ENCODE measurements at regions not wholly inside any gene's neighbourhood (a gene's known extent, or its start where the extent isn't known, plus 50 kb on each side); places are given as distances from the start of the nearest gene placed in this dataset.

- H3K27me3 ChIP-seq (ENCODE audit: control insufficient read depth in 2 of 2, insufficient read depth in 1 of 2, low read length in 1 of 2) = no peaks in the 10 kb centered on the region
- no peaks in the 10 kb centered on the region for H3K9me3 ChIP-seq (ENCODE audit: control insufficient read depth in 2 of 2, insufficient read depth in 1 of 2, low read length in 1 of 2)
- H3K4me3 ChIP-seq (ENCODE audit: low read length in 2 of 2) = no peak overlapping the region
- 66% methylated on average over 4 of the region's 4 CpGs for WGBS
- H3K4me1 ChIP-seq (ENCODE audit: control insufficient read depth in 2 of 2, insufficient read depth in 2 of 2, low read length in 2 of 2) = no peaks in the 10 kb centered on the region
- H3K27ac ChIP-seq (ENCODE audit: low read depth in 1 of 2, low read length in 1 of 2) = no peak overlapping the region
- no peaks in the 10 kb centered on the region for H3K36me3 ChIP-seq (ENCODE audit: control insufficient read depth in 2 of 2, insufficient read depth in 2 of 2, low read length in 1 of 2)
- DNase-seq (ENCODE audit: low read depth in 6 of 9, low spot score in 9 of 9) = no peak
Measured at GRCh38 chr7:41007351-41007751, 695.5 kb downstream of the INHBA start.

GRCh38 chr7:41006306-41006995 lies 696.4 kb downstream of the INHBA start:
- H3K9me3 ChIP-seq (ENCODE audit: control insufficient read depth in 2 of 2, insufficient read depth in 1 of 2, low read length in 1 of 2) = no peaks in the 10 kb centered on the region
- no peaks in the 10 kb centered on the region for H3K27me3 ChIP-seq (ENCODE audit: control insufficient read depth in 2 of 2, insufficient read depth in 1 of 2, low read length in 1 of 2)
- no peaks in the 10 kb centered on the region for H3K4me1 ChIP-seq (ENCODE audit: control insufficient read depth in 2 of 2, insufficient read depth in 2 of 2, low read length in 2 of 2)
- no peaks in the 10 kb centered on the region for H3K36me3 ChIP-seq (ENCODE audit: control insufficient read depth in 2 of 2, insufficient read depth in 2 of 2, low read length in 1 of 2)
- no peak overlapping the region for H3K4me3 ChIP-seq (ENCODE audit: low read length in 2 of 2)
- H3K27ac ChIP-seq (ENCODE audit: low read depth in 1 of 2, low read length in 1 of 2) = no peak overlapping the region
- DNase-seq (ENCODE audit: low read depth in 6 of 9, low spot score in 9 of 9) = no peak
- WGBS = 94% methylated on average over 2 of the region's 2 CpGs

- Histone ChIP-seq H3K4me1 (ENCODE audit: control insufficient read depth in 2 of 2, insufficient read depth in 2 of 2, low read length in 2 of 2) (no peaks in the 10 kb centered on the region), H3K36me3 (ENCODE audit: control insufficient read depth in 2 of 2, insufficient read depth in 2 of 2, low read length in 1 of 2) (no peaks in the 10 kb centered on the region), H3K9me3 (ENCODE audit: control insufficient read depth in 2 of 2, insufficient read depth in 1 of 2, low read length in 1 of 2) (no peaks in the 10 kb centered on the region), H3K4me3 (ENCODE audit: low read length in 2 of 2) (no peak overlapping the region), H3K27ac (ENCODE audit: low read depth in 1 of 2, low read length in 1 of 2) (no peak overlapping the region), H3K27me3 (ENCODE audit: control insufficient read depth in 2 of 2, insufficient read depth in 1 of 2, low read length in 1 of 2) (no peaks in the 10 kb centered on the region)
- 96% methylated on average over 2 of the region's 2 CpGs for WGBS
- no peak for DNase-seq (ENCODE audit: low read depth in 6 of 9, low spot score in 9 of 9)
Measured at GRCh38 chr7:41005374-41005901, 697.5 kb downstream of the INHBA start.

- WGBS = 95% methylated on average over 3 of the region's 3 CpGs
- H3K27ac ChIP-seq (ENCODE audit: low read depth in 1 of 2, low read length in 1 of 2) = no peak overlapping the region
- no peaks in the 10 kb centered on the region for H3K27me3 ChIP-seq (ENCODE audit: control insufficient read depth in 2 of 2, insufficient read depth in 1 of 2, low read length in 1 of 2)
- H3K9me3 ChIP-seq (ENCODE audit: control insufficient read depth in 2 of 2, insufficient read depth in 1 of 2, low read length in 1 of 2) = no peaks in the 10 kb centered on the region
- H3K4me1 ChIP-seq (ENCODE audit: control insufficient read depth in 2 of 2, insufficient read depth in 2 of 2, low read length in 2 of 2) = no peaks in the 10 kb centered on the region
- no peak for DNase-seq (ENCODE audit: low read depth in 6 of 9, low spot score in 9 of 9)
- H3K4me3 ChIP-seq (ENCODE audit: low read length in 2 of 2) = no peak overlapping the region
- H3K36me3 ChIP-seq (ENCODE audit: control insufficient read depth in 2 of 2, insufficient read depth in 2 of 2, low read length in 1 of 2) = no peaks in the 10 kb centered on the region
Measured at GRCh38 chr7:41003977-41004376, 698.9 kb downstream of the INHBA start.

- Histone ChIP-seq H3K36me3 (ENCODE audit: control insufficient read depth in 2 of 2, insufficient read depth in 2 of 2, low read length in 1 of 2) (no peaks in the 10 kb centered on the region), H3K27ac (ENCODE audit: low read depth in 1 of 2, low read length in 1 of 2) (no peak overlapping the region), H3K4me1 (ENCODE audit: control insufficient read depth in 2 of 2, insufficient read depth in 2 of 2, low read length in 2 of 2) (no peaks in the 10 kb centered on the region), H3K9me3 (ENCODE audit: control insufficient read depth in 2 of 2, insufficient read depth in 1 of 2, low read length in 1 of 2) (no peaks in the 10 kb centered on the region), H3K4me3 (ENCODE audit: low read length in 2 of 2) (no peak overlapping the region), H3K27me3 (ENCODE audit: control insufficient read depth in 2 of 2, insufficient read depth in 1 of 2, low read length in 1 of 2) (no peaks in the 10 kb centered on the region)
- 95% methylated on average over 2 of the region's 2 CpGs for WGBS
- DNase-seq (ENCODE audit: low read depth in 6 of 9, low spot score in 9 of 9) = no peak
Measured at GRCh38 chr7:41003611-41003940, 699.3 kb downstream of the INHBA start.

GRCh38 chr7:41002741-41003610 lies 699.9 kb downstream of the INHBA start:
- H3K4me3 ChIP-seq (ENCODE audit: low read length in 2 of 2) = no peak overlapping the region
- 73% methylated on average over 9 of the region's 9 CpGs for WGBS
- H3K27me3 ChIP-seq (ENCODE audit: control insufficient read depth in 2 of 2, insufficient read depth in 1 of 2, low read length in 1 of 2) = no peaks in the 10 kb centered on the region
- peak; percentile 11 to 66 (median 32) for DNase-seq (ENCODE audit: low read depth in 6 of 9, low spot score in 9 of 9)
- H3K4me1 ChIP-seq (ENCODE audit: control insufficient read depth in 2 of 2, insufficient read depth in 2 of 2, low read length in 2 of 2) = no peaks in the 10 kb centered on the region
- H3K27ac ChIP-seq (ENCODE audit: low read depth in 1 of 2, low read length in 1 of 2) = no peak overlapping the region
- H3K9me3 ChIP-seq (ENCODE audit: control insufficient read depth in 2 of 2, insufficient read depth in 1 of 2, low read length in 1 of 2) = no peaks in the 10 kb centered on the region
- H3K36me3 ChIP-seq (ENCODE audit: control insufficient read depth in 2 of 2, insufficient read depth in 2 of 2, low read length in 1 of 2) = no peaks in the 10 kb centered on the region

GRCh38 chr7:41000042-41000441 lies 702.8 kb downstream of the INHBA start:
- H3K36me3 ChIP-seq (ENCODE audit: control insufficient read depth in 2 of 2, insufficient read depth in 2 of 2, low read length in 1 of 2) = no peaks in the 10 kb centered on the region
- H3K9me3 ChIP-seq (ENCODE audit: control insufficient read depth in 2 of 2, insufficient read depth in 1 of 2, low read length in 1 of 2) = no peaks in the 10 kb centered on the region
- 98% methylated on average over 5 of the region's 5 CpGs for WGBS
- H3K4me3 ChIP-seq (ENCODE audit: low read length in 2 of 2) = no peak overlapping the region
- no peaks in the 10 kb centered on the region for H3K4me1 ChIP-seq (ENCODE audit: control insufficient read depth in 2 of 2, insufficient read depth in 2 of 2, low read length in 2 of 2)
- DNase-seq (ENCODE audit: low read depth in 6 of 9, low spot score in 9 of 9) = no peak
- no peaks in the 10 kb centered on the region for H3K27me3 ChIP-seq (ENCODE audit: control insufficient read depth in 2 of 2, insufficient read depth in 1 of 2, low read length in 1 of 2)
- no peak overlapping the region for H3K27ac ChIP-seq (ENCODE audit: low read depth in 1 of 2, low read length in 1 of 2)

GRCh38 chr7:40996233-40996677 lies 706.6 kb downstream of the INHBA start:
- WGBS = 78% methylated on average over 5 of the region's 5 CpGs
- H3K36me3 ChIP-seq (ENCODE audit: control insufficient read depth in 2 of 2, insufficient read depth in 2 of 2, low read length in 1 of 2) = no peaks in the 10 kb centered on the region
- H3K27me3 ChIP-seq (ENCODE audit: control insufficient read depth in 2 of 2, insufficient read depth in 1 of 2, low read length in 1 of 2) = no peaks in the 10 kb centered on the region
- H3K27ac ChIP-seq (ENCODE audit: low read depth in 1 of 2, low read length in 1 of 2) = no peak overlapping the region
- H3K4me3 ChIP-seq (ENCODE audit: low read length in 2 of 2) = no peak overlapping the region
- H3K9me3 ChIP-seq (ENCODE audit: control insufficient read depth in 2 of 2, insufficient read depth in 1 of 2, low read length in 1 of 2) = no peaks in the 10 kb centered on the region
- no peaks in the 10 kb centered on the region for H3K4me1 ChIP-seq (ENCODE audit: control insufficient read depth in 2 of 2, insufficient read depth in 2 of 2, low read length in 2 of 2)
- no peak for DNase-seq (ENCODE audit: low read depth in 6 of 9, low spot score in 9 of 9)

GRCh38 chr7:40990841-40991240 lies 712.0 kb downstream of the INHBA start:
- Histone ChIP-seq H3K4me1 (ENCODE audit: control insufficient read depth in 2 of 2, insufficient read depth in 2 of 2, low read length in 2 of 2) (no peaks in the 10 kb centered on the region), H3K4me3 (ENCODE audit: low read length in 2 of 2) (no peak overlapping the region), H3K27ac (ENCODE audit: low read depth in 1 of 2, low read length in 1 of 2) (no peak overlapping the region), H3K9me3 (ENCODE audit: control insufficient read depth in 2 of 2, insufficient read depth in 1 of 2, low read length in 1 of 2) (no peaks in the 10 kb centered on the region), H3K27me3 (ENCODE audit: control insufficient read depth in 2 of 2, insufficient read depth in 1 of 2, low read length in 1 of 2) (no peaks in the 10 kb centered on the region), H3K36me3 (ENCODE audit: control insufficient read depth in 2 of 2, insufficient read depth in 2 of 2, low read length in 1 of 2) (no peaks in the 10 kb centered on the region)
- 98% methylated on average over 3 of the region's 3 CpGs for WGBS
- no peak for DNase-seq (ENCODE audit: low read depth in 6 of 9, low spot score in 9 of 9)
